Small intestine (tissue), 7 donors: ENCODE measurements at regions not wholly inside any gene's neighbourhood (a gene's known extent, or its start where the extent isn't known, plus 50 kb on each side); places are given as distances from the start of the nearest gene placed in this dataset.

Experiments used
- DNase-seq, 2 donors: peaks; one replicate each; pipeline versions ENCODE4 v3.0.0 to v3.0.0-alpha.2; 2013
- FAIRE-seq: peaks from 2 replicates; lab custom pipeline; 2012; peaks lifted over from hg19 to GRCh38; lab: Jason Lieb, UNC
- H3K27ac ChIP-seq, 3 donors: one replicate each; pipeline ENCODE4 v1.5.1; 2013; ENCODE audit warnings: low read length in 2 of 3, mild to moderate bottlenecking in 2 of 3, control low read depth in 1 of 3, inconsistent platforms in 1 of 3, low read depth in 1 of 3, moderate library complexity in 1 of 3
- H3K27me3 ChIP-seq, 3 donors: one replicate each; pipeline ENCODE4 v1.6.1; 2013; ENCODE audit warnings: low read length in 3 of 3, inconsistent platforms in 1 of 3; ENCODE audit not compliant: control insufficient read depth in 3 of 3, insufficient read depth in 3 of 3
- H3K36me3 ChIP-seq, 3 donors: one replicate each; pipeline ENCODE4 v1.6.1; 2013; ENCODE audit warnings: low read length in 3 of 3, inconsistent platforms in 1 of 3, low read depth in 1 of 3, mild to moderate bottlenecking in 1 of 3, moderate library complexity in 1 of 3; ENCODE audit not compliant: control insufficient read depth in 3 of 3, insufficient read depth in 2 of 3
- H3K4me1 ChIP-seq, 3 donors: one replicate each; pipeline ENCODE4 v1.6.1; 2013; ENCODE audit warnings: low read length in 2 of 3, inconsistent platforms in 1 of 3, low read depth in 1 of 3, mild to moderate bottlenecking in 1 of 3, moderate library complexity in 1 of 3; ENCODE audit not compliant: control insufficient read depth in 3 of 3, insufficient read depth in 2 of 3
- H3K4me3 ChIP-seq, 3 donors: one replicate each; pipeline ENCODE4 v1.5.1; 2013; ENCODE audit warnings: low read length in 3 of 3, control low read depth in 1 of 3, inconsistent platforms in 1 of 3, low read depth in 1 of 3, mild to moderate bottlenecking in 1 of 3, moderate library complexity in 1 of 3
- H3K9me3 ChIP-seq, 2 donors: one replicate each; pipeline ENCODE4 v1.6.1; 2013; ENCODE audit warnings: low read depth in 1 of 2, low read length in 1 of 2; ENCODE audit not compliant: control insufficient read depth in 2 of 2, insufficient read depth in 1 of 2
- WGBS, 3 donors: extraction: QIAGEN DNeasy Blood & Tissue Kit; methylation state at CpG; one replicate each; pipeline ENCODE4 v1.1.7; 2013; 5-methylcytosine and 5-hydroxymethylcytosine counted together
- donor health status: healthy with polysubstance abuse.
- donor health status: control.
- donor health status: control.
- donor health status: Bipolar disorder and iron deficiency.
- donor health status: healthy.

DNA sequence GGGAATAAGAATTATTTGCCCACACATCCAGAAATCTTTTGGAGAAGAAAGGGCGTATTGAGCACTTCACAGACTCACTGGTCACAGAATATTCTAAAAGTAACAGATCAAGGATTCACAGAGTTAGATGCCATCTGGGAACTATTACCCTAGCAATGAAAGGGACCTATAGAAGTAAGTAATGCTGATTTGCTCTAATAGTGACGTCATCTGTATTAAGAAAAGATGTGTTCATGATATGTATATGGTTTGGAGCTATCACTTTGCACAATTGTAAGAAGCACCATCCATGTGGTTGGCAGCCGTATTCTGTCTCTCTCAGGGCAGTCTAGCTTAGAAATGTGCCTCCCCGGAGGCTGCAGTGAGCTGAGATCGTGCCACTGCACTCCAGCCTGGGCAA is 52.8 kb upstream of the SV2C start:
- no peaks in the 10 kb centered on the region for H3K9me3 ChIP-seq
- WGBS, 3 donors = 74 to 79% (median 74%) methylated on average over 5 of the region's 5 CpGs
- no peaks in the 10 kb centered on the region for H3K36me3 ChIP-seq
- H3K27me3 ChIP-seq = no peaks in the 10 kb centered on the region
- DNase-seq = no peak
- no peak for FAIRE-seq
- H3K27ac ChIP-seq = no peak overlapping the region
- H3K4me3 ChIP-seq = no peak overlapping the region
- no peaks in the 10 kb centered on the region for H3K4me1 ChIP-seq

DNA sequence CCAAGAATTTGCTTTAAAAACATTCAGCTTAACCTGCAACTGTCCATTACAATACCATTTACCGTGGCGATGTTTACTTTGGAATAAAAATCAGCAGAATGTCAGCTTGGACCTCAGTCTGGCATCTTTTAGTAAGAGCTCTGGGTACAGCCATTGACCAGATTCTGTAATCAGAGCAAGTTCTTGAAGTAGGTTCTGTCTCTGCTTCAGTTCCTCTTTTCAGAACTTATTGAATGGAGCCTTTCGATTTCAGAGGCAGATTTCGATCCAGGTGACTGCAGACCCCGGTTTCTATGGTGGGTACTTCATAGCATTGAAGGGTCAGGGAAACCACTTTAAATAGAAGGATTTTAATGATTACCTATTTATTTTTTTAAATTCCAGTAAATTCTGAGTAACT is 53.4 kb upstream of the SV2C start:
- FAIRE-seq (no peak), DNase-seq (no peak)
- no peaks in the 10 kb centered on the region for H3K36me3 ChIP-seq
- 75 to 85% (median 81%) methylated on average over 5 of the region's 5 CpGs for WGBS, 3 donors
- peaks cover 0 to 2% (median 0%) of the 10 kb centered on the region in 3 donors for H3K27me3 ChIP-seq
- H3K4me3 ChIP-seq = no peak overlapping the region
- H3K9me3 ChIP-seq = no peaks in the 10 kb centered on the region
- no peaks in the 10 kb centered on the region for H3K4me1 ChIP-seq
- no peak overlapping the region for H3K27ac ChIP-seq

DNA sequence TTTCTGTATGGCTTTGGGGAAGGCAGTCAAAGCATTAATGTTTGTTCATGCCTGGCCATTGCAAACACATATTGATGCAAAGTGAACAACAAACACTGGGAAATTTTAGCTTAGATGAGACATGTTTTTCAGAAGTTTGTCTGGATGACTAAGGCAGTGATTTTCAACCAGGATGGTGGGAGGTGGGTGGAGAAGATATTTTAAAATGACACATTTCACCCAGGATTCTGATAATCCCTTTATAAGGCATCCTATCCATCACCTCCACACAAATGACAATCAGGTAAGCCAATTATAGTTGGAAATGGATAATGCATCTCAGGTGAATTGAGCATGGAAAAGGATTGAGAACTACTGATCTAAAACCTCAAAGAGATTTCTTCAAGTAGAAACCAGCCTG is 57.4 kb upstream of the SV2C start:
- DNase-seq = no peak
- Histone ChIP-seq H3K4me1 (no peaks in the 10 kb centered on the region), H3K4me3 (no peak overlapping the region), H3K9me3 (no peaks in the 10 kb centered on the region), H3K27ac (no peak overlapping the region), H3K27me3 (peaks cover 0 to 2% (median 0%) of the 10 kb centered on the region in 3 donors), H3K36me3 (no peaks in the 10 kb centered on the region)
- no peak for FAIRE-seq

DNA sequence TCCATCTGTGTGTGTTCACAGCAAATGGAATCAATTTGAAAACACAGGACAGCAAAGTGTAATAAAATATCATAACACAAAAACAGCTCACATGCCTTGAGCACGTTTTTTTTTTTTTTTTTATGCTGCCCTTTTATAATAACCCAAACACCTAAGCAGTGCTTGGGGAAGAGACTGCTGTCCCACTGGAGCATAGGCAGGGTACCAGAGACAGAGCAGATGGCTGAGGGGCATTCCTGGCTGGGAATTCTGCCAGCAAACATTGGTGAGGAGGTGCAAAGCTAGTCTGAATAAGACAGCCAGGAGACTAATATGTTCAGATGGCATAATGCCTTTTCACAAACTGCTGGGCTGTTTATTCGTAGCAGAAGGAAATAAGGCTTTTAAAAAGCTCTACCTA is 58.1 kb upstream of the SV2C start:
- DNase-seq = no peak
- Histone ChIP-seq H3K27ac (no peak overlapping the region), H3K4me1 (no peaks in the 10 kb centered on the region), H3K4me3 (no peak overlapping the region), H3K27me3 (peaks cover 0 to 2% (median 0%) of the 10 kb centered on the region in 3 donors), H3K36me3 (no peaks in the 10 kb centered on the region), H3K9me3 (no peaks in the 10 kb centered on the region)
- FAIRE-seq = no peak
- WGBS, 3 donors = 19 to 37% (median 26%) methylated on average over 2 of the region's 2 CpGs

DNA sequence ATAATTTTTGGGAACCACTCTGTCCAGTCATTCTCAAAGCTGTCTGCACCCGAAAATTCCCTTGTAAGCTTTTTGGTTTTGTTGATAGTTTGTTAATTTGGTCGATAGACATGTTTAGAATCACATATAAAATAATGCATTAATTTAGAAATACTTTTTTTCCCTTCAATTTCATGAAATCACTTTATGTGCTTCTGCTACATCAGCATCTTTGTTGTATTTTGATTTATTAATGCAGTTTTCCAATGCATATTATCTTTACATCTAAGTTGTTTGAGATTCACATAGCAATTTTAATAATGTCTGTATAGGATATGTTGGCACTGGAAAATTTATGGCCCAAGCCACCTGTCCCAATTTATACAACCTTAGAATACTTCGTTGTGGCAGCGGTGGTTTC is 60.6 kb upstream of the SV2C start:
- H3K36me3 ChIP-seq = no peaks in the 10 kb centered on the region
- H3K4me3 ChIP-seq = no peak overlapping the region
- 59 to 67% (median 65%) methylated on average over 4 of the region's 4 CpGs for WGBS, 3 donors
- peaks cover 0 to 3% (median 0%) of the 10 kb centered on the region in 3 donors for H3K27me3 ChIP-seq
- H3K4me1 ChIP-seq = no peaks in the 10 kb centered on the region
- no peak overlapping the region for H3K27ac ChIP-seq
- no peak for DNase-seq
- H3K9me3 ChIP-seq = no peaks in the 10 kb centered on the region
- FAIRE-seq = no peak

DNA sequence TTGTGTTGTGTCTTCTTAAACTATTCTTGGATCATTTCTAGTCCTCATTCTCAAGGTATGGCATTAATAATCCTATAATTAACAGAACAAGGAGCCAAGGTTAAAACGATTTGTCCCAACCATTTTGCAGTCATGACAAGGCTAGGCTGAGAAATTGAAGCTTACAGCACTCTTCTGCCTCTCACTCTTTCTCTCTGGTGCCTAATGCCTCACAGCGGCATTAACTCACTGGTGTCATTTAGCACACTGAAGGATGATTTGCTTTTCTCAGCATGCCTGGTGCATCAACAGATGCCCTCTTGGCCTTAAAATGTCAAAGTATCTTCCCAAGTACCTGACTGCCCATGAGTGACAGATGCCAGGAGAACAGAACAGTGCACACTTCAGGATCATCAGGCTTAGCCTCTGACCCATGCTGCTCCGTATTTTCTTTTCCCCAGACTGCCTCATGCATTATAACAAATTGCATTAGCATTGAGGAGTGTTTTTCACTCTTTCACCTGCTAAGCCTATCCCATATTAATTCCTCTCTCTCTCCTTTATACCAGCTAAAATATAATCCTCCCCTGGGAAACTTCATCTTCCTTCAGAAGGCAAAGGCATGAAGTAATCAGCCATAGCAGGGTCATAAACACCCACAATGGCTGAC is 61.1 kb upstream of the SV2C start:
- Histone ChIP-seq H3K36me3 (no peaks in the 10 kb centered on the region), H3K4me3 (no peak overlapping the region), H3K9me3 (no peaks in the 10 kb centered on the region), H3K27ac (no peak overlapping the region), H3K27me3 (peaks cover 0 to 4% (median 0%) of the 10 kb centered on the region in 3 donors), H3K4me1 (no peaks in the 10 kb centered on the region)
- DNase-seq (no peak), FAIRE-seq (no peak)
- 55 to 79% (median 67%) methylated on average over 3 of the region's 3 CpGs for WGBS, 3 donors

DNA sequence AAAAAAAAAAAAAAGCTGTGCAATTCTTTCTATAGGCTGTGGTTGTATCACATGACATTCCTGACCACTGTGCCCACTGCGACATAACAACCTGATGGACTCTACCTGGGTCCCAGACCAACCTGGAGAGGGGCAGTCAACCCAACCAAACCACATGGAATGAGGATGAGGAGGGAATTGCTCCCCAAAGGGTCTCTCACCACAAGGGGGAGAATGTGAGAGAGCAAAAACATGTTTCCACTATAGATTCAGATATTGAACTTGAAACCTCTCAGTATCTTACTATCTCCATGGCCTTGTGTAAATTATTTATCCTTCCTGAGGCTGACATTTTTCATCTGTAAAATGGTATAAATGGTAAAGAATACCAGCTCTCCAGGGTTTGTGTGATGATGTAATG is 66.9 kb upstream of the SV2C start:
- no peak for DNase-seq
- FAIRE-seq = no peak
- H3K36me3 ChIP-seq = no peaks in the 10 kb centered on the region
- no peaks in the 10 kb centered on the region for H3K4me1 ChIP-seq
- no peaks in the 10 kb centered on the region for H3K9me3 ChIP-seq
- H3K27ac ChIP-seq = no peak overlapping the region
- WGBS, 3 donors = 75 to 96% (median 91%) methylated on average over 1 of the region's 1 CpG
- no peak overlapping the region for H3K4me3 ChIP-seq
- H3K27me3 ChIP-seq = peaks cover 0 to 2% (median 0%) of the 10 kb centered on the region in 3 donors

DNA sequence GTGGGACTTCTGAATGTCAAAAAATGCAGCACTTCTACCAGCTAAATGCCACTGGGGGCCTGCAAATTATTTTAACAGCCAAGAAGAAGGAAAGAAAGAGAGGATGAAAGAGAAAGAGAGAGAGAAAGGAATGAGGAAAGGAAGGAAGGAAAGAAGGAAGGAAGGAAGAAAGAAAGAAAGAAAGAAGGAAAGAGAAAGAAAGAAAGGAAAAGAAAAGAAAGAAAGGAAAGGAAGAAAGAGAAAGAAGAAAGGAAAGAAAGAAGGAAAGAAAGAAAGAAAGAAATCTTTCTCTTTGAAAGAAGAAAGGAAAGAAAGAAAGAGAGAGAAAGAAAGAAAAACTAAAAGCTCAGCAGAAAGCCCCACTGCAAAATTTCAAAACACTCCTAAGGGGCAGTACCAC is 69.2 kb upstream of the SV2C start:
- DNase-seq = no peak
- H3K4me1 ChIP-seq = no peaks in the 10 kb centered on the region
- no peaks in the 10 kb centered on the region for H3K36me3 ChIP-seq
- H3K4me3 ChIP-seq = no peak overlapping the region
- H3K9me3 ChIP-seq = no peaks in the 10 kb centered on the region
- H3K27me3 ChIP-seq = peaks cover 0 to 2% (median 0%) of the 10 kb centered on the region in 3 donors
- H3K27ac ChIP-seq = no peak overlapping the region
- no peak for FAIRE-seq

DNA sequence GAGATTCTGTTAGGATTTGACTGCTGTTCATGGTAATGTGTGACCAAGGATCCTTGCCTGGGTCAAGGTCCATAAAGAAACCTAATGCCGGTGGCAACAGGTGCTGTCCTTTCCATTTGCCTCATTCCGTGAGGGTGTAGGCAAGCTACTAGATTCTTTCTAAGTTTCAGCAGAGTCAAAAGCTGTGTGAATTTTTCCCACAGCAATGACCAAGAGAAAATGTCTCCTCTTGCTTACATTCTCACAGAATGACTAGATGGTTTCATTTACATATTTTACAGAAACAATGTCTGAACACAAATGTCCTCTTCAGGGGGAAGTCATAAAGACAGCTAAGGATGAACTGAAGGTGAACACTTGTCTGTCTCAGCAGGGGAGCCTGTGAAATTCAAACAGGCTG is 75.3 kb upstream of the SV2C start:
- peak in 1 of 2 donors; percentile 5 for DNase-seq
- Histone ChIP-seq H3K4me1 (no peaks in the 10 kb centered on the region), H3K27ac (no peak overlapping the region), H3K36me3 (no peaks in the 10 kb centered on the region), H3K4me3 (no peak overlapping the region), H3K9me3 (no peaks in the 10 kb centered on the region), H3K27me3 (no peaks in the 10 kb centered on the region)
- WGBS, 3 donors = 11 to 62% (median 33%) methylated on average over 2 of the region's 2 CpGs
- no peak for FAIRE-seq
